ENCODE measurements at regions not wholly inside any gene's neighbourhood (a gene's known extent, or its start where the extent isn't known, plus 50 kb on each side); places are given as distances from the start of the nearest gene placed in this dataset.

- H3K36me3 ChIP-seq (ENCODE audit: control insufficient read depth in 2 of 2, insufficient read depth in 1 of 2, low read length in 2 of 2) = no peaks in the 10 kb centered on the region
- ChIA-PET POLR2A (no interaction called here), CTCF (interaction anchor here (0.5 to 3.7 kb wide), 30 partner anchors 10 to 1325 kb away, joined by 3 to 14 read pairs (median 5); partner anchors contain the start of genes PTPRM and RAB12)
- no peak for TF ChIP-seq HOXD13 (CRISPR knock-in tag; IDR thresholded peaks at IDR 0.05; ENCODE audit: borderline replicate concordance)
- TF ChIP-seq ZNF549 (tag by site-specific recombination; IDR thresholded peaks at IDR 0.05) = no peak
- no peak overlapping the region for H3K27ac ChIP-seq (ENCODE audit: extremely low read depth, low read depth, low read length)
- H3K9me3 ChIP-seq (ENCODE audit: control insufficient read depth, insufficient read depth, low read depth, low read length) = no peaks in the 10 kb centered on the region
- H3K4me1 ChIP-seq (ENCODE audit: control insufficient read depth, insufficient read depth, low read length) = no peaks in the 10 kb centered on the region
- H3K4me3 ChIP-seq (ENCODE audit: low read depth, low read length) = no peak overlapping the region
Measured at GRCh38 chr18:8479789-8480188, 129.4 kb upstream of the RAB12 start.

DNA sequence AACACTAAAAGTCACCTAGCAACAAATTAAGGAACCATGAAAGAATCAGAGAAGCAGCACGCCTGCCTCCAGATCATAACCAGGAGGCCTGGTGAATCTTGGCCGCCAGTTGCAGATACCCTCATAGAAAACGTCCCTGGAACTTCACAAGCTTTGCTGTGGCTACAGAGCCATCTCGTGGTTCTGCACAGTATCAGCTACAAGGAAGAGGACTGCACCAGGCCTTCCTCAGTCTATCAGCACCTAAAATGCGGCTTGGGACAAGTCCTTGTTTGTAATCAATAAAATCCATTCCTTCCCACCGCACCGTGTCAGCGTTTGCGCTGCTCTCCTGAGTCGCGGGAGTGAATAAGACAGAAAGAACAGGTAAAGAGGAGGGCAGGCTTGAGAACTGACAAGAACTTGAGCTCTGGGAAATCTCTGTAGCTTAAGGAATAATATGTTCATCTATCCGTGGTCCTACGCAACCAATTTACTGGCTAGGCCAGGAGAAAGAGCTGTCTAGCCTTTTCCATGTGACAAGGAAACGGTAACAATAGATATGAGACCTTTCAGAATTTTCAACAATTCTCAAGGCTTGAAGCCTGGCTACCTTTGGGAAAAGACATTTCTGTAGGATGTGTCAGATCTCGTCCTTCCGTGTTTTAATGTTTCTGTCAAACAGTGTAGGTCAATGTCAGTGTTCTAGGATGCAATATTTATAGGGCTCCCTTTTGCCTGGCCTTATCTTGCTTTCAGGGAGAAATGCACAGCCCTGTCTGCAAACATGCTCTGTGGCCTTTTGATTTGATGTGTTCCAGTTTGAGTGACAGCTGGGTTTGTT, 128.5 kb upstream of the RAB12 start:
- Histone ChIP-seq H3K27ac (ENCODE audit: extremely low read depth, low read depth, low read length) (no peak overlapping the region), H3K4me3 (ENCODE audit: low read depth, low read length) (no peak overlapping the region), H3K4me1 (ENCODE audit: control insufficient read depth, insufficient read depth, low read length) (no peaks in the 10 kb centered on the region), H3K9me3 (ENCODE audit: control insufficient read depth, insufficient read depth, low read depth, low read length) (no peaks in the 10 kb centered on the region), H3K36me3 (ENCODE audit: control insufficient read depth in 2 of 2, insufficient read depth in 1 of 2, low read length in 2 of 2) (no peaks in the 10 kb centered on the region)
- POLR2A ChIA-PET = interaction anchor here (0.8 kb wide), 1 partner anchor 1209 kb away, joined by 7 read pairs; no protein-coding TSS in a partner anchor
- CTCF ChIA-PET = interaction anchor here (0.5 to 3.7 kb wide), 29 partner anchors 9 to 1326 kb away, joined by 3 to 14 read pairs (median 4); partner anchors contain the start of gene PTPRM
- TF ChIP-seq, protein P1, sequence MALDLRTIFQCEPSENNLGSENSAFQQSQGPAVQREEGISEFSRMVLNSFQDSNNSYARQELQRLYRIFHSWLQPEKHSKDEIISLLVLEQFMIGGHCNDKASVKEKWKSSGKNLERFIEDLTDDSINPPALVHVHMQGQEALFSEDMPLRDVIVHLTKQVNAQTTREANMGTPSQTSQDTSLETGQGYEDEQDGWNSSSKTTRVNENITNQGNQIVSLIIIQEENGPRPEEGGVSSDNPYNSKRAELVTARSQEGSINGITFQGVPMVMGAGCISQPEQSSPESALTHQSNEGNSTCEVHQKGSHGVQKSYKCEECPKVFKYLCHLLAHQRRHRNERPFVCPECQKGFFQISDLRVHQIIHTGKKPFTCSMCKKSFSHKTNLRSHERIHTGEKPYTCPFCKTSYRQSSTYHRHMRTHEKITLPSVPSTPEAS (tag by site-specific recombination; IDR thresholded peaks at IDR 0.05) = no peak
- TF ChIP-seq ZNF654 (tag by site-specific recombination; IDR thresholded peaks at IDR 0.05; ENCODE audit: low read depth) = peak; percentile 44
- no peak for TF ChIP-seq ZNF274 (IDR thresholded peaks at IDR 0.05; ENCODE audit: low read length)
- TF ChIP-seq ZNF274 (tag by site-specific recombination; IDR thresholded peaks at IDR 0.05; ENCODE audit: borderline replicate concordance) = no peak
- peak; percentile 32; the same call in 1 of the 2 replicates for TF ChIP-seq CTCF (tag by site-specific recombination; IDR thresholded peaks at IDR 0.05)
- TF ChIP-seq, protein P2, sequence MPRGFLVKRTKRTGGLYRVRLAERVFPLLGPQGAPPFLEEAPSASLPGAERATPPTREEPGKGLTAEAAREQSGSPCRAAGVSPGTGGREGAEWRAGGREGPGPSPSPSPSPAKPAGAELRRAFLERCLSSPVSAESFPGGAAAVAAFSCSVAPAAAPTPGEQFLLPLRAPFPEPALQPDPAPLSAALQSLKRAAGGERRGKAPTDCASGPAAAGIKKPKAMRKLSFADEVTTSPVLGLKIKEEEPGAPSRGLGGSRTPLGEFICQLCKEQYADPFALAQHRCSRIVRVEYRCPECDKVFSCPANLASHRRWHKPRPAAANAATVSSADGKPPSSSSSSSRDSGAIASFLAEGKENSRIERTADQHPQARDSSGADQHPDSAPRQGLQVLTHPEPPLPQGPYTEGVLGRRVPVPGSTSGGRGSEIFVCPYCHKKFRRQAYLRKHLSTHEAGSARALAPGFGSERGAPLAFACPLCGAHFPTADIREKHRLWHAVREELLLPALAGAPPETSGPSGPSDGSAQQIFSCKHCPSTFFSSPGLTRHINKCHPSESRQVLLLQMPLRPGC (tag by site-specific recombination; IDR thresholded peaks at IDR 0.05) = no peak

DNA sequence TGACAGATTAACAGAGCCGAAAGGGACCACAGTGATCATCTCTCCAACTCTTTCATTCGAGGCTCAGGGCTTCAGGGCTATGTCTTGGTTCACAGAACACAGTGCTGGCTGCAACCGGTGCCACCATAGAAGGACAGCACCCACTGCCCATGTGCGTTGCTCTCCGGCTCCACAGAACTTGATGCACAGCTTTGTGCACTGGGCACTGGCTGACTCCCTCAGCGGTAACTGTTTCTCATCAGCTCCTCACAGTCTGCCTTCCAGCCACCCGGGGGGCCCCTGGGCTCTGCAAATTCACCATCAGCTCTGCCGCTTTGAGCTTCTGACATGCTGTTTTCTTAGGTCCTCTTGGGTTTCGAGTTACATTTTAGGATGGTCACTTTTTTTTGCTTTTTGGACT, 124.3 kb upstream of the RAB12 start:
- no peak overlapping the region for H3K4me3 ChIP-seq (ENCODE audit: low read depth, low read length)
- H3K9me3 ChIP-seq (ENCODE audit: control insufficient read depth, insufficient read depth, low read depth, low read length) = no peaks in the 10 kb centered on the region
- no peak overlapping the region for H3K27ac ChIP-seq (ENCODE audit: extremely low read depth, low read depth, low read length)
- H3K4me1 ChIP-seq (ENCODE audit: control insufficient read depth, insufficient read depth, low read length) = no peaks in the 10 kb centered on the region
- no peaks in the 10 kb centered on the region for H3K36me3 ChIP-seq (ENCODE audit: control insufficient read depth in 2 of 2, insufficient read depth in 1 of 2, low read length in 2 of 2)
- POLR2A ChIA-PET = no interaction called here
- CTCF ChIA-PET = no interaction called here
- TF ChIP-seq ZNF416 (tag by site-specific recombination; IDR thresholded peaks at IDR 0.05) = no peak
- TF ChIP-seq ZSCAN18 (tag by site-specific recombination; IDR thresholded peaks at IDR 0.05) = no peak
- TF ChIP-seq GLIS1 (tag by site-specific recombination; IDR thresholded peaks at IDR 0.05) = no peak
- no peak for TF ChIP-seq ZBTB17 (tag by site-specific recombination; IDR thresholded peaks at IDR 0.05)
- TF ChIP-seq PBX3 (CRISPR knock-in tag; IDR thresholded peaks at IDR 0.05) = no peak
- TF ChIP-seq PRDM2 (tag by site-specific recombination; IDR thresholded peaks at IDR 0.05; ENCODE audit: borderline replicate concordance) = no peak
- TF ChIP-seq GLIS2 (tag by site-specific recombination; IDR thresholded peaks at IDR 0.05) = no peak
- no peak for TF ChIP-seq ZNF610 (tag by site-specific recombination; IDR thresholded peaks at IDR 0.05; ENCODE audit: borderline replicate concordance)
